ENCODE measurements at regions not wholly inside any gene's neighbourhood (a gene's known extent, or its start where the extent isn't known, plus 50 kb on each side); places are given as distances from the start of the nearest gene placed in this dataset.

DNA sequence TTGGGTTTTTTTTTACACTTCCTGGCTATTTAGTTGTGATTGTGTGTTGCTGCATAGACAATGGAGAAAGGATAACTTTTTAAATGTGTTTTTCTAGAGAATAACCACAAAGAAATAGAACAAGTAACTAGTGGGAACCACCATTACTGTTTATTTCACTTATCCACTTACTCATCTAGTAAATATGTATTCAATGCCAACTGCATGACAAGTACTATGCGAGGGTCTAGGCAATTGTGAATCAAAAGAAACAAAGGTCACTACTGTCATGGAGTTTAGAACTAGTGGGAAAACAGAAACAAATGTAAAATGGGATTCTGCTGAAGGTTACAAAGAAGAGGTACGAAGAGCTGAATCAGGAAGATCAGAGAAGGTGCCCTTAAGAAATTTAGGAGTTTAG is 600.9 kb upstream of the ROBO2 start:
- TF ChIP-seq POLR2A (IDR thresholded peaks at IDR 0.05; ENCODE audit: low read length) (no peak), GATA1 (IDR thresholded peaks at IDR 0.05; ENCODE audit: low read depth, low read length) (no peak)

Data from erythroblast (primary cell).